OCI-LY3 (cell line): ENCODE measurements at regions not wholly inside any gene's neighbourhood (a gene's known extent, or its start where the extent isn't known, plus 50 kb on each side); places are given as distances from the start of the nearest gene placed in this dataset.

ENCODE experiments used
- H2AFZ ChIP-seq: fragments of 200-600, 300-600 bp; shearing (Covaris generic); 2 replicates; pipeline ENCODE4 v1.6.0; 2014; ENCODE audit warnings: antibody characterized with exemption, low read depth, low read length
- H3K27ac ChIP-seq: fragments of 200-600, 300-600 bp; sonication (generic); 2 replicates; pipeline ENCODE4 v1.5.1; 2014; ENCODE audit warnings: mild to moderate bottlenecking, low read length, moderate library complexity, mixed read lengths
- H3K27me3 ChIP-seq: fragments of 200-600, 300-600 bp; sonication (generic); 2 replicates; pipeline ENCODE4 v1.6.1; 2014; ENCODE audit warnings: low read depth, low read length, mixed read lengths
- H3K36me3 ChIP-seq: fragments of 200-600, 300-600 bp; sonication (generic); replicated peaks from 2 replicates; pipeline ENCODE3; 2014; ENCODE audit warnings: low read depth, low read length, mixed read lengths
- H3K4me1 ChIP-seq: fragments of 300-600, 200-600 bp; sonication (generic); 2 replicates; pipeline ENCODE4 v1.6.1; 2014; ENCODE audit warnings: low read length, mixed read lengths
- H3K4me2 ChIP-seq: fragments of 200-600, 300-600 bp; sonication (generic); 2 replicates; pipeline ENCODE4 v1.6.1; 2014; ENCODE audit warnings: low read length, mixed read lengths
- H3K4me3 ChIP-seq: fragments of 300-600, 200-600 bp; sonication (generic); 2 replicates; pipeline ENCODE4 v1.5.1; 2014; ENCODE audit warnings: antibody characterized with exemption, mild to moderate bottlenecking, low read length, moderate library complexity
- H3K79me2 ChIP-seq: fragments of 300-600, 200-600 bp; shearing (Covaris generic); 2 replicates; pipeline ENCODE4 v1.6.1; 2014; ENCODE audit warnings: mild to moderate bottlenecking, low read length, mixed read lengths
- H3K9ac ChIP-seq: fragments of 300-600, 200-600 bp; shearing (Covaris generic); 2 replicates; pipeline ENCODE4 v1.6.0; 2014; ENCODE audit warnings: mild to moderate bottlenecking, low read length, moderate library complexity
- H3K9me3 ChIP-seq: fragments of 200-600, 300-600 bp; shearing (Covaris generic); 2 replicates; pipeline ENCODE4 v1.6.1; 2014; ENCODE audit warnings: low read length, mixed read lengths; ENCODE audit not compliant: insufficient read depth
- H4K20me1 ChIP-seq: fragments of 200-600, 300-600 bp; sonication (generic); 2 replicates; pipeline ENCODE4 v1.6.1; 2016; ENCODE audit warnings: low read length, mixed read lengths; ENCODE audit not compliant: insufficient read depth
- CTCF ChIP-seq: fragments of 200-600, 300-600 bp; sonication (generic); IDR thresholded peaks from 2 replicates; pipeline ENCODE4 v1.5.1; 2014; ENCODE audit warnings: antibody characterized with exemption, low read length, low read depth
- EZH2phosphoT487 ChIP-seq: fragments of 200-600 bp; shearing (Covaris generic); IDR thresholded peaks from 2 replicates; pipeline ENCODE4 v1.6.1; 2018; ENCODE audit warnings: antibody characterized with exemption, mixed run types, low read depth

- no peaks in the 10 kb centered on the region for H3K36me3 ChIP-seq
These were observed 76.1 kb upstream of the PDSS1 start for GRCh38 chr10:26621243-26621888.

GRCh38 chr10:26621889-26622711 lies 75.4 kb upstream of the PDSS1 start:
- peak overlapping the region; percentile 58; the same call in 1 of the 2 replicates for H3K9ac ChIP-seq
- H3K79me2 ChIP-seq, result no peaks in the 10 kb centered on the region
- no peaks in the 10 kb centered on the region for H3K27me3 ChIP-seq
- H4K20me1 ChIP-seq, result no peaks in the 10 kb centered on the region
- TF ChIP-seq CTCF (no peak), EZH2phosphoT487 (no peak)
- H3K4me3 ChIP-seq, result peak overlapping the region; percentile 77
- H3K4me1 ChIP-seq, result peaks cover 14% of the 10 kb centered on the region
- H3K4me2 ChIP-seq, result peak overlapping the region; percentile 65
- H3K27ac ChIP-seq, result no peak overlapping the region
- no peaks in the 10 kb centered on the region for H3K9me3 ChIP-seq
- H2AFZ ChIP-seq, result peak overlapping the region; percentile 77; the same call in 1 of the 2 replicates
- no peaks in the 10 kb centered on the region for H3K36me3 ChIP-seq

More at GRCh38 chr10:26621243-26621888, 76.1 kb upstream of the PDSS1 start:
- TF ChIP-seq EZH2phosphoT487 (no peak), CTCF (no peak)
- Histone ChIP-seq H3K9ac (no peak overlapping the region), H4K20me1 (no peaks in the 10 kb centered on the region), H3K4me1 (peaks cover 10% of the 10 kb centered on the region), H3K79me2 (no peaks in the 10 kb centered on the region), H3K4me2 (no peak overlapping the region), H3K4me3 (no peak overlapping the region), H2AFZ (no peak overlapping the region), H3K27me3 (no peaks in the 10 kb centered on the region), H3K27ac (no peak overlapping the region), H3K9me3 (no peaks in the 10 kb centered on the region)

- peak overlapping the region; percentile 77; the same call in 1 of the 2 replicates for H2AFZ ChIP-seq
- peak overlapping the region; percentile 65 for H3K4me2 ChIP-seq
- TF ChIP-seq EZH2phosphoT487 (no peak), CTCF (no peak)
- H3K4me3 ChIP-seq, result peak overlapping the region; percentile 77
- peaks cover 22% of the 10 kb centered on the region for H3K4me1 ChIP-seq
- H3K27me3 ChIP-seq, result no peaks in the 10 kb centered on the region
- no peaks in the 10 kb centered on the region for H3K79me2 ChIP-seq
- H3K36me3 ChIP-seq, result no peaks in the 10 kb centered on the region
- H3K9ac ChIP-seq, result peak overlapping the region; percentile 58; the same call in 1 of the 2 replicates
- H3K9me3 ChIP-seq, result no peaks in the 10 kb centered on the region
- no peaks in the 10 kb centered on the region for H4K20me1 ChIP-seq
- H3K27ac ChIP-seq, result no peak overlapping the region
These were observed 74.6 kb upstream of the PDSS1 start for GRCh38 chr10:26622891-26623290.

DNA sequence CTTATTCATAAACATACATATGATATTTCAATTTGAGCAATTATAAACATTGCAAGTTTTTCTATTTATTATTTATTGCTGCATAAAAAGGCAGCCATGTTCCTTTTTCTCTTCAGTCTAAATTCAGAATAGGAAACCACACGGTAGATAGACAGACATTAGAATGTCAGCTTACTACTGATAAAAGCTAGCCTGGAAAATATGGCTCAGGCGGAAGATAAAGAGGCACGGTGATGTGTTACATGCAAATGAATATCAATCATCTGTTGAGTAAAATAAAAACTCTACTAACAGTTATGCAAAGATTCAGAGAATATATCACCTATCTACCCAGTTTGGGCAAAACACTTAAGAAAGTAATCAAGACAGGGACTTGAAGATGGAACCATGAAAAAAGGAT lies 73.5 kb upstream of the PDSS1 start:
- Histone ChIP-seq H2AFZ (no peak overlapping the region), H3K36me3 (no peaks in the 10 kb centered on the region), H3K27me3 (no peaks in the 10 kb centered on the region), H3K4me2 (peak overlapping the region; percentile 22; the same call in 1 of the 2 replicates), H4K20me1 (no peaks in the 10 kb centered on the region), H3K27ac (no peak overlapping the region), H3K9ac (no peak overlapping the region), H3K79me2 (no peaks in the 10 kb centered on the region), H3K4me1 (peaks cover 33% of the 10 kb centered on the region), H3K9me3 (no peaks in the 10 kb centered on the region), H3K4me3 (no peak overlapping the region)
- no peak for TF ChIP-seq EZH2phosphoT487
- no peak for TF ChIP-seq CTCF
